ENCODE measurements at regions not wholly inside any gene's neighbourhood (a gene's known extent, or its start where the extent isn't known, plus 50 kb on each side); places are given as distances from the start of the nearest gene placed in this dataset.

DNA sequence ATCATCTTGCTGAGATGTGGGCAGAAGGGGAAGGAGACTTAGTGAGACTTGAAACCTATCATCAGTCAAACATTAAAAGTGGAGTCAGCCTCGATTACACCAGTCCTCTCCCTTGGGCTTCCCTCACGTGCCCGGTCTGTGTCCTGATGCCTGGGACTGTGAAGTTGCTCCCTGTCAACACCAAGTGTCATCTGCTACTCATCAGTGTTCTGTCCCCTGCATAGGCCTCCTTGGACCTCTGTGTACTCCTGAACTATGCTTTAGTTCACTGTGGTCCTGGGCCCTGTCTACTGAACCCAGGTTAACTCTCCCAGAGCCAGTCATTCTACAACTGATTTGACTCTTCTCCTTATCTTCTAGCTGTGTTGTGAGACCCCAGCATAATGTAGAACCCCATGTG is 506.3 kb downstream of the TYW1 start:
- no peaks in the 10 kb centered on the region for H3K36me3 ChIP-seq (ENCODE audit: insufficient read depth, low read length)

GRCh38 chr7:67505449-67505848 is 508.8 kb downstream of the TYW1 start:
- Histone ChIP-seq H3K4me2 (ENCODE audit: low read depth, low read length, poor library complexity, severe bottlenecking) (no peak overlapping the region), H2AFZ (ENCODE audit: low read length) (no peak overlapping the region), H3K4me1 (ENCODE audit: insufficient read depth, low read length, poor library complexity, severe bottlenecking) (no peaks in the 10 kb centered on the region), H3K9me2 (replicated peaks; ENCODE audit: low read depth, low read length) (no peaks in the 10 kb centered on the region), H3F3A (ENCODE audit: low read depth) (no peaks in the 10 kb centered on the region), H3K4me3 (ENCODE audit: low read length, poor library complexity, severe bottlenecking) (no peak overlapping the region), H3K36me3 (ENCODE audit: insufficient read depth, low read length) (no peaks in the 10 kb centered on the region), H3K9me3 (ENCODE audit: insufficient read depth, low read depth, low read length) (no peaks in the 10 kb centered on the region), H4K20me1 (ENCODE audit: insufficient read depth, low read length, poor library complexity, severe bottlenecking) (no peaks in the 10 kb centered on the region), H3K9ac (ENCODE audit: low read depth, low read length, poor library complexity, severe bottlenecking) (no peak overlapping the region), H3K79me2 (ENCODE audit: insufficient read depth, low read length) (no peaks in the 10 kb centered on the region), H3K27me3 (ENCODE audit: insufficient read depth, low read length, poor library complexity, severe bottlenecking) (no peaks in the 10 kb centered on the region)
- TF ChIP-seq EZH2phosphoT487 (IDR thresholded peaks at IDR 0.05; ENCODE audit: borderline replicate concordance) (no peak), CTCF (conservative IDR thresholded peaks at IDR 0.05; ENCODE audit: low read length) (no peak)

More for the DNA sequence above, 506.3 kb downstream of the TYW1 start:
- no peak overlapping the region for H3K4me2 ChIP-seq (ENCODE audit: low read depth, low read length, poor library complexity, severe bottlenecking)
- H3K27me3 ChIP-seq (ENCODE audit: insufficient read depth, low read length, poor library complexity, severe bottlenecking): no peaks in the 10 kb centered on the region
- H3K79me2 ChIP-seq (ENCODE audit: insufficient read depth, low read length): no peaks in the 10 kb centered on the region
- H3K9me3 ChIP-seq (ENCODE audit: insufficient read depth, low read depth, low read length): no peaks in the 10 kb centered on the region; the same call in 1 of the 2 replicates
- no peaks in the 10 kb centered on the region for H4K20me1 ChIP-seq (ENCODE audit: insufficient read depth, low read length, poor library complexity, severe bottlenecking)
- no peak overlapping the region for H3K4me3 ChIP-seq (ENCODE audit: low read length, poor library complexity, severe bottlenecking)
- H2AFZ ChIP-seq (ENCODE audit: low read length): no peak overlapping the region
- no peaks in the 10 kb centered on the region for H3K9me2 ChIP-seq (replicated peaks; ENCODE audit: low read depth, low read length)
- TF ChIP-seq CTCF (conservative IDR thresholded peaks at IDR 0.05; ENCODE audit: low read length) (no peak), EZH2phosphoT487 (IDR thresholded peaks at IDR 0.05; ENCODE audit: borderline replicate concordance) (no peak)
- H3K9ac ChIP-seq (ENCODE audit: low read depth, low read length, poor library complexity, severe bottlenecking): no peak overlapping the region
- H3F3A ChIP-seq (ENCODE audit: low read depth): no peaks in the 10 kb centered on the region
- H3K4me1 ChIP-seq (ENCODE audit: insufficient read depth, low read length, poor library complexity, severe bottlenecking): no peaks in the 10 kb centered on the region

DNA sequence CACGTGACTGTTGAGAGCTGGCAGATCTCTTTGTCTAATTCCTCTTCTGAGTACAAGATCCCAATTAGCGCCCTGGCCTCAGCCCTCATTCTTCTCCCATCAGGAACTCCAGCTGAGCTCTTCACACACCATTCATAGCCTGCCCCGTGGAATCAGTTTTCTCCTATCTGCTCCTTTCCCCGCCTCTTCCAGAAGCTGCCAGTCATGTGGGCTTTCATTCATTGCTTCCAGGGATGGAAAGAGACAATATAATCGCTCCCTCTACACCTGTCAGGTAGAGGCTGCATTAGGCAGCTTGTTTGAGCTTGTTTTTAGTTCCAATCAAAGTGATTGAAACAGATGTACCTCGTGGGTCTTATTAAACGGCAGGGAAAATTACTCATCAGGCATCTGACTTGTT is 515.8 kb downstream of the TYW1 start:
- Histone ChIP-seq H3K79me2 (ENCODE audit: insufficient read depth, low read length) (no peaks in the 10 kb centered on the region), H3K9me2 (replicated peaks; ENCODE audit: low read depth, low read length) (no peaks in the 10 kb centered on the region), H3K9ac (ENCODE audit: low read depth, low read length, poor library complexity, severe bottlenecking) (no peak overlapping the region), H3K4me2 (ENCODE audit: low read depth, low read length, poor library complexity, severe bottlenecking) (no peak overlapping the region), H3K9me3 (ENCODE audit: insufficient read depth, low read depth, low read length) (no peaks in the 10 kb centered on the region), H3K4me1 (ENCODE audit: insufficient read depth, low read length, poor library complexity, severe bottlenecking) (no peaks in the 10 kb centered on the region), H4K20me1 (ENCODE audit: insufficient read depth, low read length, poor library complexity, severe bottlenecking) (no peaks in the 10 kb centered on the region), H3K27me3 (ENCODE audit: insufficient read depth, low read length, poor library complexity, severe bottlenecking) (no peaks in the 10 kb centered on the region), H3K4me3 (ENCODE audit: low read length, poor library complexity, severe bottlenecking) (no peak overlapping the region), H2AFZ (ENCODE audit: low read length) (no peak overlapping the region), H3F3A (ENCODE audit: low read depth) (no peaks in the 10 kb centered on the region), H3K36me3 (ENCODE audit: insufficient read depth, low read length) (no peaks in the 10 kb centered on the region)
- TF ChIP-seq CTCF (conservative IDR thresholded peaks at IDR 0.05; ENCODE audit: low read length): no peak
- no peak for TF ChIP-seq EZH2phosphoT487 (IDR thresholded peaks at IDR 0.05; ENCODE audit: borderline replicate concordance)
